ENCODE measurements at regions not wholly inside any gene's neighbourhood (a gene's known extent, or its start where the extent isn't known, plus 50 kb on each side); places are given as distances from the start of the nearest gene placed in this dataset.

DNA sequence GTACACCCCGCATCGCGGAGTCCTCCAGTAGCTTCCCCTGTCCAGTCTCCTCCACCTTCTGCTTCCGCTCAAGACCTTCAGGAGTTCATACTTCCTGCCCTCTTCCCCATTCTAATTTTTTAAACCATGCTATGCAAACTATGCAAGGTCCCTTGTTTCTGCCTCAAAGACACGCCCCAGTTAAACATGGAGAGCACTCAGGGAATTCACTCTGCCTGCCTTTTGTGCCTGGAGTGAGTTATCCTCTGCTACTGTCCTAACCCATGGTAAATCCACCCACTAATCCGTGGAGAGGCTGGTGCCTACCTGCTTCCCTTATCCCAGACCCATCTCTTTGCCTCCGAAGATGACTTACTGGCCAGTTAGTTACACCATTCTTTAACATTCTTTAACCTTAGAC is 473.7 kb upstream of the JARID2 start:
- TF ChIP-seq EZH2 (IDR thresholded peaks at IDR 0.05; ENCODE audit: borderline replicate concordance): no peak
- TF ChIP-seq EZH2phosphoT487 (IDR thresholded peaks at IDR 0.05; ENCODE audit: low read depth, severe bottlenecking, unreplicated experiment): no peak
- TF ChIP-seq, protein P1, sequence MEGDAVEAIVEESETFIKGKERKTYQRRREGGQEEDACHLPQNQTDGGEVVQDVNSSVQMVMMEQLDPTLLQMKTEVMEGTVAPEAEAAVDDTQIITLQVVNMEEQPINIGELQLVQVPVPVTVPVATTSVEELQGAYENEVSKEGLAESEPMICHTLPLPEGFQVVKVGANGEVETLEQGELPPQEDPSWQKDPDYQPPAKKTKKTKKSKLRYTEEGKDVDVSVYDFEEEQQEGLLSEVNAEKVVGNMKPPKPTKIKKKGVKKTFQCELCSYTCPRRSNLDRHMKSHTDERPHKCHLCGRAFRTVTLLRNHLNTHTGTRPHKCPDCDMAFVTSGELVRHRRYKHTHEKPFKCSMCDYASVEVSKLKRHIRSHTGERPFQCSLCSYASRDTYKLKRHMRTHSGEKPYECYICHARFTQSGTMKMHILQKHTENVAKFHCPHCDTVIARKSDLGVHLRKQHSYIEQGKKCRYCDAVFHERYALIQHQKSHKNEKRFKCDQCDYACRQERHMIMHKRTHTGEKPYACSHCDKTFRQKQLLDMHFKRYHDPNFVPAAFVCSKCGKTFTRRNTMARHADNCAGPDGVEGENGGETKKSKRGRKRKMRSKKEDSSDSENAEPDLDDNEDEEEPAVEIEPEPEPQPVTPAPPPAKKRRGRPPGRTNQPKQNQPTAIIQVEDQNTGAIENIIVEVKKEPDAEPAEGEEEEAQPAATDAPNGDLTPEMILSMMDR (IDR thresholded peaks at IDR 0.05; ENCODE audit: poor library complexity): no peak
